ENCODE measurements at regions not wholly inside any gene's neighbourhood (a gene's known extent, or its start where the extent isn't known, plus 50 kb on each side); places are given as distances from the start of the nearest gene placed in this dataset.

- intact Hi-C loops (cut with micrococcal nuclease; ENCODE audit: unreplicated experiment) (no loop called here), in situ Hi-C loops (cut with HindIII; ENCODE audit: low pct_unique_long_range_greater_than_20kb, low sequenced_read_pairs) (no loop called here)
- no peaks in the 10 kb centered on the region for H3K4me1 ChIP-seq (ENCODE audit: control insufficient read depth, insufficient read depth, low read length)
- H3K4me3 ChIP-seq (ENCODE audit: low read depth in 2 of 2, low read length in 2 of 2): no peak overlapping the region
- ATAC-seq: no peak
- BruUV-seq (replicated peaks): no TSS peak
- ChIA-PET POLR2A (no interaction called here), CTCF (no interaction called here)
- TF ChIP-seq TCF7L2 (IDR thresholded peaks at IDR 0.05; ENCODE audit: low read depth, low read length): no peak
- TF ChIP-seq REST (IDR thresholded peaks at IDR 0.05; ENCODE audit: insufficient read depth in 1 of 2, low read depth in 2 of 2, low read length in 1 of 2): no peak
- TF ChIP-seq, protein P1, sequence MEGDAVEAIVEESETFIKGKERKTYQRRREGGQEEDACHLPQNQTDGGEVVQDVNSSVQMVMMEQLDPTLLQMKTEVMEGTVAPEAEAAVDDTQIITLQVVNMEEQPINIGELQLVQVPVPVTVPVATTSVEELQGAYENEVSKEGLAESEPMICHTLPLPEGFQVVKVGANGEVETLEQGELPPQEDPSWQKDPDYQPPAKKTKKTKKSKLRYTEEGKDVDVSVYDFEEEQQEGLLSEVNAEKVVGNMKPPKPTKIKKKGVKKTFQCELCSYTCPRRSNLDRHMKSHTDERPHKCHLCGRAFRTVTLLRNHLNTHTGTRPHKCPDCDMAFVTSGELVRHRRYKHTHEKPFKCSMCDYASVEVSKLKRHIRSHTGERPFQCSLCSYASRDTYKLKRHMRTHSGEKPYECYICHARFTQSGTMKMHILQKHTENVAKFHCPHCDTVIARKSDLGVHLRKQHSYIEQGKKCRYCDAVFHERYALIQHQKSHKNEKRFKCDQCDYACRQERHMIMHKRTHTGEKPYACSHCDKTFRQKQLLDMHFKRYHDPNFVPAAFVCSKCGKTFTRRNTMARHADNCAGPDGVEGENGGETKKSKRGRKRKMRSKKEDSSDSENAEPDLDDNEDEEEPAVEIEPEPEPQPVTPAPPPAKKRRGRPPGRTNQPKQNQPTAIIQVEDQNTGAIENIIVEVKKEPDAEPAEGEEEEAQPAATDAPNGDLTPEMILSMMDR (IDR thresholded peaks at IDR 0.05): no peak
- no peak for DNase-seq (ENCODE audit: low read depth, low spot score)
- no peaks in the 10 kb centered on the region for H3K36me3 ChIP-seq (ENCODE audit: control insufficient read depth, insufficient read depth, low read length)
- H3K27ac ChIP-seq (ENCODE audit: low read length): no peak overlapping the region
- H3K9me3 ChIP-seq (ENCODE audit: control insufficient read depth, insufficient read depth, low read depth, low read length): no peaks in the 10 kb centered on the region
- H3K27me3 ChIP-seq (ENCODE audit: control insufficient read depth, insufficient read depth, low read length): no peaks in the 10 kb centered on the region
Observed at GRCh38 chr5:126066836-126067235, 356.4 kb upstream of the GRAMD2B start.

GRCh38 chr5:126067404-126067803 is 355.8 kb upstream of the GRAMD2B start:
- BruUV-seq (replicated peaks): no TSS peak
- TF ChIP-seq POLR2AphosphoS5 (IDR thresholded peaks at IDR 0.05; ENCODE audit: low read depth, low read length): no peak
- TF ChIP-seq, protein P1 (IDR thresholded peaks at IDR 0.05): no peak
- TF ChIP-seq SIN3A (IDR thresholded peaks at IDR 0.05; ENCODE audit: borderline replicate concordance, insufficient read depth, low read depth, low read length): no peak
- TF ChIP-seq TCF7L2 (IDR thresholded peaks at IDR 0.05; ENCODE audit: low read depth, low read length): no peak
- no peak for TF ChIP-seq REST (IDR thresholded peaks at IDR 0.05; ENCODE audit: insufficient read depth in 1 of 2, low read depth in 2 of 2, low read length in 1 of 2)
- H3K4me3 ChIP-seq (ENCODE audit: low read depth in 2 of 2, low read length in 2 of 2): no peak overlapping the region
- intact Hi-C loops (cut with micrococcal nuclease; ENCODE audit: unreplicated experiment) (no loop called here), in situ Hi-C loops (cut with HindIII; ENCODE audit: low pct_unique_long_range_greater_than_20kb, low sequenced_read_pairs) (no loop called here)
- ATAC-seq: no peak
- H3K9me3 ChIP-seq (ENCODE audit: control insufficient read depth, insufficient read depth, low read depth, low read length): no peaks in the 10 kb centered on the region
- no peak for DNase-seq (ENCODE audit: low read depth, low spot score)
- ChIA-PET CTCF (no interaction called here), POLR2A (interaction anchor here (0.7 kb wide), 1 partner anchor 18 kb away, joined by 9 read pairs; no protein-coding TSS in a partner anchor)
- H3K27me3 ChIP-seq (ENCODE audit: control insufficient read depth, insufficient read depth, low read length): no peaks in the 10 kb centered on the region
- H3K27ac ChIP-seq (ENCODE audit: low read length): no peak overlapping the region
- no peaks in the 10 kb centered on the region for H3K36me3 ChIP-seq (ENCODE audit: control insufficient read depth, insufficient read depth, low read length)
- H3K4me1 ChIP-seq (ENCODE audit: control insufficient read depth, insufficient read depth, low read length): no peaks in the 10 kb centered on the region
